IPS DF 6.9 (cell line): ENCODE measurements at regions not wholly inside any gene's neighbourhood (a gene's known extent, or its start where the extent isn't known, plus 50 kb on each side); places are given as distances from the start of the nearest gene placed in this dataset.

Source experiments
- DNase-seq: peaks from one replicate; pipeline ENCODE4 v3.0.0-alpha.2; 2013; ENCODE audit warnings: low read depth, low spot score
- H3K27ac ChIP-seq: one replicate; pipeline ENCODE4 v1.5.1; 2013; ENCODE audit warnings: low read length, control low read depth
- H3K27me3 ChIP-seq: 2 replicates; pipeline ENCODE4 v1.6.1; 2013; ENCODE audit warnings: mild to moderate bottlenecking, low read length; ENCODE audit not compliant: control insufficient read depth, insufficient read depth
- H3K36me3 ChIP-seq: 2 replicates; pipeline ENCODE4 v1.6.1; 2013; ENCODE audit warnings: low read length; ENCODE audit not compliant: control insufficient read depth, insufficient read depth
- H3K4me1 ChIP-seq: 2 replicates; pipeline ENCODE4 v1.6.1; 2013; ENCODE audit warnings: low read length; ENCODE audit not compliant: control insufficient read depth, insufficient read depth
- H3K4me3 ChIP-seq: 2 replicates; pipeline ENCODE4 v1.5.1; 2013; ENCODE audit warnings: mild to moderate bottlenecking, low read length
- H3K9me3 ChIP-seq: 2 replicates; pipeline ENCODE4 v1.6.1; 2013; ENCODE audit warnings: low read length, inconsistent platforms; ENCODE audit not compliant: control insufficient read depth, insufficient read depth
- WGBS: extraction: QIAGEN DNeasy Blood & Tissue Kit; methylation state at CpG from one replicate; pipeline ENCODE4 v1.1.7; 2013; ENCODE audit warnings: mixed read lengths, missing lambda C conversion rate; ENCODE audit not compliant: insufficient read length, insufficient coverage; 5-methylcytosine and 5-hydroxymethylcytosine counted together

- Histone ChIP-seq H3K36me3 (no peaks in the 10 kb centered on the region), H3K9me3 (no peaks in the 10 kb centered on the region), H3K4me3 (no peak overlapping the region), H3K4me1 (no peaks in the 10 kb centered on the region), H3K27me3 (no peaks in the 10 kb centered on the region), H3K27ac (no peak overlapping the region)
- DNase-seq, result no peak
- no CpG with 5 or more reads among the region's 2 CpGs for WGBS
Observed at GRCh38 chr1:105122041-105122440, 1372.3 kb downstream of the AMY1C start.

DNA sequence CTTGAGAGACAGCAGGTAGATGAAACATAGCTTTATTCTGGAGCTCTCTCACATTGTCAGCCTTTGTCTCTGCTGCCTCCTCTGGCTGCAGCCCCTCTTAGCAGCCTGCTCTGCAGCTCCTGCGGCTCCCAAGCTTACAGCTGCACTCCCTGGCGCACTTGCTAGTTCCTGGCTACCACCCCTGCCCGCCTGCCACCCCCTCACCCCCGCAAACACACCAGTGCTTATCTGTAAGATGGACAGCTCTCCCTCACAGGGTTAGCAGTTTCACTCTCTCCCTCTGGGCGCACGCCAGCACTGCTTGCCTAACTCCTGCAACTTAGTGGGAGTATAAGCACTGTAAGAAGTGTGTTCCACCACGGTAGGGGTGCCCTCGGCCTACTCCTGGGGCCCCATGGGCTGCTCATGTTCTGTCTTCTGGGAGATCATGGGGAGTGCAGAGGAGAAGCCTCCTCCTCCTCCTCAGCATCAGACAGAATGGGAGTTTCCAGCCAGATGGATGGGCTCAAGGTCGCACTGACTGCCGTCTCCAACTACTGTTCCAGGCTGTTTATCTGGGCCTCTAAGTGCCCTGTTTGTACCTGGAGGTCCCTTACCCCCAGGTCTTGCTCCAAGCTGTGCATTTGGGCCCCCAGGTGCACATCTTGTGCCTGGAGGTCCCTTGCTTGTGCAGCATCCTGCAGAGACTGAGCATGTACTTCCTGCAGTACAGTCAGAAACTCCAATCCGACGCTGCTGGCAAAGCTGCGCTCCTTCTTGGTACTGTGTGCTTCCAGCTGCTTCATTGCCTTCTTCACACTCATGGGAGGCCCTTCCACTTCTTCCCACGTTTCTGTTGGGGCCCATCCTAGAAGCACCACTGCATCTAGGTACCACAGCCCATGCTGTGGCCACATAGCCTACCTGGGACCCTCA, 1388.1 kb downstream of the AMY1C start:
- Histone ChIP-seq H3K27me3 (no peaks in the 10 kb centered on the region), H3K27ac (no peak overlapping the region), H3K36me3 (no peaks in the 10 kb centered on the region), H3K9me3 (no peaks in the 10 kb centered on the region), H3K4me1 (no peaks in the 10 kb centered on the region), H3K4me3 (no peak overlapping the region)
- no CpG with 5 or more reads among the region's 14 CpGs for WGBS
- peak; percentile 33 for DNase-seq

GRCh38 chr1:105138458-105138893, 1388.8 kb downstream of the AMY1C start:
- H3K4me3 ChIP-seq, result no peak overlapping the region
- H3K9me3 ChIP-seq, result no peaks in the 10 kb centered on the region
- no peak for DNase-seq
- H3K27ac ChIP-seq, result no peak overlapping the region
- no peaks in the 10 kb centered on the region for H3K27me3 ChIP-seq
- H3K36me3 ChIP-seq, result no peaks in the 10 kb centered on the region
- no peaks in the 10 kb centered on the region for H3K4me1 ChIP-seq
- no CpG with 5 or more reads among the region's 8 CpGs for WGBS

- H3K36me3 ChIP-seq, result no peaks in the 10 kb centered on the region
- DNase-seq, result no peak
- no peaks in the 10 kb centered on the region for H3K4me1 ChIP-seq
- WGBS, result no CpG with 5 or more reads among the region's 3 CpGs
- H3K9me3 ChIP-seq, result no peaks in the 10 kb centered on the region
- H3K27ac ChIP-seq, result no peak overlapping the region
- no peaks in the 10 kb centered on the region for H3K27me3 ChIP-seq
- H3K4me3 ChIP-seq, result no peak overlapping the region
Observed at GRCh38 chr1:105172788-105173187, 1423.1 kb downstream of the AMY1C start.

- Histone ChIP-seq H3K27ac (no peak overlapping the region), H3K4me3 (no peak overlapping the region), H3K36me3 (no peaks in the 10 kb centered on the region), H3K4me1 (no peaks in the 10 kb centered on the region), H3K27me3 (no peaks in the 10 kb centered on the region), H3K9me3 (no peaks in the 10 kb centered on the region)
- no CpG with 5 or more reads among the region's 1 CpG for WGBS
- DNase-seq, result no peak
Observed at GRCh38 chr1:105180789-105181188, 1431.1 kb downstream of the AMY1C start.

DNA sequence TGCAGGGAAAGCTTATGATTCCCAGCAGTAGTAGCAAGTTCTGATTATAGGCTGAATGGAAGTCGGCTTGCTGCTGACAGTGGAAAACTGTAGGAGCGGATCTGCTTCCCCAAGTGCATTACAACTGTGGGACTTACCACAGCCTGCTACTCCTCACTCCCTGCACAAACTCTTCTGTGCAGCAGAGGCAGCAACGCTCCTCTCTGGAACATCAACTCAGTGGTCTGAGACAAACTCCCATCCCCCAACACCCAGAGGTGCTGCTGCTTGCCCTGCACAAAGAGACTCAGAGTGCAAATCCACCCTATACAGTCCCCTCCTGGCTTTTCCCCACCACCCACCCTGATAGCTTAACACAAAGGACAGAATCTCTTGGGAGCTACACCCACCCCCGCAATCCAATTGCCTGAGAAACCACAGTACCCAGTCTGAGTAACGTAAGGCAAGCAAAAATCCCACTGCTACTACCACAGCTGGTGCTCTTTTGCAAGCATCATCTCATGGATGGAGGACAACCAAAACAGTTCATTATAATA, 1455.2 kb downstream of the AMY1C start:
- no peaks in the 10 kb centered on the region for H3K9me3 ChIP-seq
- H3K27ac ChIP-seq, result no peak overlapping the region
- no peak overlapping the region for H3K4me3 ChIP-seq
- no CpG with 5 or more reads among the region's 5 CpGs for WGBS
- H3K27me3 ChIP-seq, result no peaks in the 10 kb centered on the region
- H3K36me3 ChIP-seq, result no peaks in the 10 kb centered on the region
- H3K4me1 ChIP-seq, result peaks cover 3% of the 10 kb centered on the region; the same call in 1 of the 2 replicates
- DNase-seq, result peak; percentile 0

DNA sequence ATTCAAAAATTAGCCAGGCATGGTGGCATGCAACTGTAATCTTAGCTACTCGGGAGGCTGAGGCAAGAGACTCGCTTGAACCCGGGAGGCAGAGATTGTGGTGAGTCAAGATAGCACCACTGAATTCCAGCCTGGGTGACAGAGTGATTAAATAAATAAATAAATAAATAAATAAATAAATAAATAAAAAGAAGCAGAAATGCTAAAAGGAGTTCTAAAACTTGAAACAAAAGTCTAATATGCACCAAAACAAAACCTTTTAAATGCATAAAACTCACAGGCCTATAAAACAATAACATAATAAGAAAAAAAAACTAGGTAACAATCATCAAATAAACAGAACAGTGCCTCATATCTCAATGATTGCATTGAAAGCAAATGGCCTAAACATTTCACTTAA, 1458.9 kb downstream of the AMY1C start:
- DNase-seq, result no peak

DNA sequence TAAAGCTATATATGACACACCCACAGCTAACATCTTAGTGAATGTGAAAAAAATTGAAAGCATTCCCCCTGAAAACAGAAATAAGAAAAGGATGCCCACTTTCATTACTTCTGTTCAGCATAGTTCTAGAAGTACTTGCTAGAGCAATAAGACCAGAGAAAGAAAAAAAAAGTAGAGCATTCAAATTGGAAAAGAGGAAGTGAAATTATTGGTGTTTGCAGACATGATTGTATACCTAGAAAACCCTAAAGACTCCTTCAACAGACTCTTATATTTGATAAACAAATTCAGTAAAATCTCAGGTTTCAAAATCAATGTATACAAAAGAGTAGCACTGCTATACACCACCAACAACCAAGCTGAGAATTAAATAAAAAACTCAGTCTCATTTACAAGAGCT, 1461.0 kb downstream of the AMY1C start:
- no peak overlapping the region for H3K4me3 ChIP-seq
- H3K27me3 ChIP-seq, result no peaks in the 10 kb centered on the region
- no peak for DNase-seq
- H3K9me3 ChIP-seq, result no peaks in the 10 kb centered on the region
- H3K4me1 ChIP-seq, result no peaks in the 10 kb centered on the region
- no peak overlapping the region for H3K27ac ChIP-seq
- no peaks in the 10 kb centered on the region for H3K36me3 ChIP-seq

More for the DNA sequence above, 1458.9 kb downstream of the AMY1C start:
- H3K4me3 ChIP-seq, result no peak overlapping the region
- peaks cover 3% of the 10 kb centered on the region; the same call in 1 of the 2 replicates for H3K4me1 ChIP-seq
- H3K27ac ChIP-seq, result no peak overlapping the region
- no peaks in the 10 kb centered on the region for H3K36me3 ChIP-seq
- no peaks in the 10 kb centered on the region for H3K9me3 ChIP-seq
- WGBS, result no CpG with 5 or more reads among the region's 3 CpGs
- H3K27me3 ChIP-seq, result no peaks in the 10 kb centered on the region

- Histone ChIP-seq H3K4me3 (no peak overlapping the region), H3K36me3 (no peaks in the 10 kb centered on the region), H3K27me3 (no peaks in the 10 kb centered on the region), H3K27ac (no peak overlapping the region), H3K9me3 (no peaks in the 10 kb centered on the region), H3K4me1 (no peaks in the 10 kb centered on the region)
- no peak for DNase-seq
- no CpG with 5 or more reads among the region's 1 CpG for WGBS
Observed at GRCh38 chr1:105231378-105231777, 1481.7 kb downstream of the AMY1C start.

- no peaks in the 10 kb centered on the region for H3K4me1 ChIP-seq
- no CpG with 5 or more reads among the region's 7 CpGs for WGBS
- H3K36me3 ChIP-seq, result no peaks in the 10 kb centered on the region
- no peak for DNase-seq
- H3K27ac ChIP-seq, result no peak overlapping the region
- no peaks in the 10 kb centered on the region for H3K9me3 ChIP-seq
- H3K27me3 ChIP-seq, result no peaks in the 10 kb centered on the region
- H3K4me3 ChIP-seq, result no peak overlapping the region
Observed at GRCh38 chr1:105243411-105243810, 1493.7 kb downstream of the AMY1C start.
